ENCODE measurements at regions not wholly inside any gene's neighbourhood (a gene's known extent, or its start where the extent isn't known, plus 50 kb on each side); places are given as distances from the start of the nearest gene placed in this dataset.

DNA sequence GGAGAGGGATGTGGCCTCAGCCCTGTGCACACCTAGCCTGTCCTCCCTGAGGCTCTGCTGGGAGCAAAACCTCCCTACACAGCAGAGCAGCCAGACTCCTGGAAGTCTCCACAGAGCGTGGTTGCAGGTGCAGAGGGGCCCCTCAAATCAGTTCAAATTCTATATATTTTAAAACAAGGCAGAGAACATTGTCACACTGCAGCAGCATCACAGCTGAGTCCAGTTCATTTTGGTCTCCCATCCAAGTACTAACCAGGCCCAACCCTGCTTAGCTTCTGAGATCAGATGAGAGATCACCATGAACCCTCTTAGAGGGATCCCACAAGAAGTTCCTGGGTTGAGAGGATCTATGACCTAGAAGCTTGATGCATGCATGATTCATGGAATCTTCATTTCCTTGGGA lies 331.0 kb upstream of the RGMA start:
- TF ChIP-seq, protein P1, sequence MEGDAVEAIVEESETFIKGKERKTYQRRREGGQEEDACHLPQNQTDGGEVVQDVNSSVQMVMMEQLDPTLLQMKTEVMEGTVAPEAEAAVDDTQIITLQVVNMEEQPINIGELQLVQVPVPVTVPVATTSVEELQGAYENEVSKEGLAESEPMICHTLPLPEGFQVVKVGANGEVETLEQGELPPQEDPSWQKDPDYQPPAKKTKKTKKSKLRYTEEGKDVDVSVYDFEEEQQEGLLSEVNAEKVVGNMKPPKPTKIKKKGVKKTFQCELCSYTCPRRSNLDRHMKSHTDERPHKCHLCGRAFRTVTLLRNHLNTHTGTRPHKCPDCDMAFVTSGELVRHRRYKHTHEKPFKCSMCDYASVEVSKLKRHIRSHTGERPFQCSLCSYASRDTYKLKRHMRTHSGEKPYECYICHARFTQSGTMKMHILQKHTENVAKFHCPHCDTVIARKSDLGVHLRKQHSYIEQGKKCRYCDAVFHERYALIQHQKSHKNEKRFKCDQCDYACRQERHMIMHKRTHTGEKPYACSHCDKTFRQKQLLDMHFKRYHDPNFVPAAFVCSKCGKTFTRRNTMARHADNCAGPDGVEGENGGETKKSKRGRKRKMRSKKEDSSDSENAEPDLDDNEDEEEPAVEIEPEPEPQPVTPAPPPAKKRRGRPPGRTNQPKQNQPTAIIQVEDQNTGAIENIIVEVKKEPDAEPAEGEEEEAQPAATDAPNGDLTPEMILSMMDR (IDR thresholded peaks at IDR 0.05): no peak
- TF ChIP-seq POLR2A (IDR thresholded peaks at IDR 0.05): no peak
